B cell (primary cell): ENCODE measurements at regions not wholly inside any gene's neighbourhood (a gene's known extent, or its start where the extent isn't known, plus 50 kb on each side); places are given as distances from the start of the nearest gene placed in this dataset.

ENCODE experiments used
- ATAC-seq: fragments of 200-7000 bp; cut with Tn5 transposase; one replicate; pipeline ENCODE4 v1.10.0; 2021; ENCODE audit warnings: low read depth, mild to moderate bottlenecking, moderate number of reproducible peaks, moderate library complexity
- CTCF ChIA-PET: fragments of 350-600 bp; sonication (Branson Sonifier 250); formaldehyde crosslinking; loops from one replicate; lab custom pipeline; 2021; ENCODE audit warnings: antibody characterized with exemption, inconsistent platforms; lab: Charles Lee
- POLR2A ChIA-PET: fragments of 350-600 bp; sonication (Branson Sonifier 250); formaldehyde crosslinking; loops from one replicate; lab custom pipeline; 2021; ENCODE audit warnings: antibody characterized with exemption; lab: Charles Lee
- DNase-seq: peaks from one replicate; pipeline ENCODE4 v3.0.0; 2013
- H2AFZ ChIP-seq: 2 replicates; pipeline ENCODE4 v1.6.1; 2012; ENCODE audit warnings: mild to moderate bottlenecking, low read depth, low read length; ENCODE audit not compliant: insufficient read depth, poor library complexity, severe bottlenecking
- H3K27ac ChIP-seq, 2 donors: 1 replicate in 1 of 2; 2 replicates in 1 of 2; pipeline ENCODE4 v1.5.1; 2012 to 2013; ENCODE audit warnings: low read length in 2 of 2, mild to moderate bottlenecking in 2 of 2, moderate library complexity in 1 of 2
- H3K27me3 ChIP-seq, 4 experiments: fragments of 200-600 bp in 1 of 4; sonication (generic) in 1 of 4; replicated peaks in 1 of 4; 1 replicate in 2 of 4; 2 replicates in 2 of 4; pipeline versions ENCODE4 v1.6.1 to v1.7.0; 2013 to 2016; ENCODE audit warnings: low read length in 3 of 4, mild to moderate bottlenecking in 2 of 4, mixed read lengths in 1 of 4, moderate library complexity in 1 of 4; ENCODE audit not compliant: insufficient read depth in 4 of 4, control insufficient read depth in 3 of 4; ENCODE audit errors: control extremely low read depth in 1 of 4
- H3K36me3 ChIP-seq, 2 experiments: replicated peaks in 1 of 2; 1 replicate in 1 of 2; 2 replicates in 1 of 2; pipeline versions ENCODE4 v1.6.1 to v1.7.1; 2013; ENCODE audit warnings: low read length in 1 of 2; ENCODE audit not compliant: insufficient read depth in 2 of 2, control insufficient read depth in 1 of 2; ENCODE audit errors: control extremely low read depth in 1 of 2, extremely low read depth in 1 of 2
- H3K4me1 ChIP-seq, 2 donors: fragments of 200-600 bp in 1 of 2; sonication (generic) in 1 of 2; 1 replicate in 1 of 2; 2 replicates in 1 of 2; pipeline versions ENCODE4 v1.5.1 to v1.6.1; 2013 to 2017; ENCODE audit warnings: low read length in 2 of 2; ENCODE audit not compliant: control insufficient read depth in 2 of 2, insufficient read depth in 2 of 2
- H3K4me2 ChIP-seq: replicated peaks from 2 replicates; pipeline ENCODE3; 2012; ENCODE audit warnings: mild to moderate bottlenecking, low read depth, low read length; ENCODE audit not compliant: poor library complexity, severe bottlenecking
- H3K4me3 ChIP-seq, 5 experiments: fragments of 200-600 bp in 1 of 5; sonication (generic) in 1 of 5; 1 replicate in 3 of 5; 2 replicates in 2 of 5; pipeline versions ENCODE4 v1.5.1 to v1.7.0; 2011 to 2016; ENCODE audit warnings: low read length in 4 of 5, mild to moderate bottlenecking in 4 of 5, low read depth in 2 of 5, control low read depth in 1 of 5, moderate library complexity in 1 of 5; ENCODE audit not compliant: insufficient read depth in 1 of 5; ENCODE audit errors: control extremely low read depth in 1 of 5, extremely low read depth in 1 of 5
- H3K79me2 ChIP-seq: fragments of 200-600 bp; sonication (generic); one replicate; pipeline ENCODE4 v1.6.0; 2016; ENCODE audit warnings: low read length; ENCODE audit not compliant: control insufficient read depth, insufficient read depth
- H3K9ac ChIP-seq: fragments of 200-600 bp; sonication (generic); 2 replicates; pipeline ENCODE4 v1.6.1; 2017; ENCODE audit warnings: mild to moderate bottlenecking, low read length, moderate library complexity
- H3K9me3 ChIP-seq, 3 donors: one replicate each; pipeline versions ENCODE4 v1.6.1 to v1.7.1; 2013; ENCODE audit warnings: low read length in 2 of 3; ENCODE audit not compliant: control insufficient read depth in 2 of 3, insufficient read depth in 1 of 3; ENCODE audit errors: control extremely low read depth in 1 of 3
- H4K20me1 ChIP-seq: 2 replicates; pipeline ENCODE4 v1.6.0; 2012; ENCODE audit warnings: mild to moderate bottlenecking, low read length; ENCODE audit not compliant: insufficient read depth, control insufficient read depth, poor library complexity, severe bottlenecking
- H3K27ac Mint-ChIP-seq: one replicate; pipeline ENCODE4 v1.8.0; 2021; ENCODE audit warnings: mixed read lengths
- H3K27me3 Mint-ChIP-seq: one replicate; pipeline ENCODE4 v1.8.0; 2021; ENCODE audit warnings: mixed read lengths
- H3K4me1 Mint-ChIP-seq: one replicate; pipeline ENCODE4 v1.8.0; 2021; ENCODE audit warnings: mixed read lengths
- H3K4me3 Mint-ChIP-seq: one replicate; pipeline ENCODE4 v1.8.0; 2021; ENCODE audit warnings: mixed read lengths
- H3K9me3 Mint-ChIP-seq: one replicate; pipeline ENCODE4 v1.8.0; 2022; ENCODE audit warnings: mixed read lengths; ENCODE audit not compliant: insufficient read depth
- EZH2 ChIP-seq: IDR thresholded peaks from 2 replicates; pipeline ENCODE4 v1.6.1; 2012; ENCODE audit warnings: borderline replicate concordance, low read depth, mild to moderate bottlenecking, moderate library complexity, low read length; ENCODE audit not compliant: insufficient read depth, poor library complexity, severe bottlenecking
- WGBS: methylation state at CpG from one replicate; pipeline ENCODE4 v1.1.5; 2013; ENCODE audit warnings: missing lambda C conversion rate; ENCODE audit not compliant: insufficient coverage; 5-methylcytosine and 5-hydroxymethylcytosine counted together
- intact Hi-C: fragments of 100-400 bp; cut with micrococcal nuclease; formaldehyde crosslinking; loops from one replicate; pipeline ENCODE4 v1.10.0; 2022
- TF ChIP-seq, protein P1 (sequence below): fragments of 200-600 bp; IDR thresholded peaks from one replicate; pipeline ENCODE4 v1.8.0; 2022; ENCODE audit warnings: antibody characterized with exemption, mild to moderate bottlenecking

DNA sequence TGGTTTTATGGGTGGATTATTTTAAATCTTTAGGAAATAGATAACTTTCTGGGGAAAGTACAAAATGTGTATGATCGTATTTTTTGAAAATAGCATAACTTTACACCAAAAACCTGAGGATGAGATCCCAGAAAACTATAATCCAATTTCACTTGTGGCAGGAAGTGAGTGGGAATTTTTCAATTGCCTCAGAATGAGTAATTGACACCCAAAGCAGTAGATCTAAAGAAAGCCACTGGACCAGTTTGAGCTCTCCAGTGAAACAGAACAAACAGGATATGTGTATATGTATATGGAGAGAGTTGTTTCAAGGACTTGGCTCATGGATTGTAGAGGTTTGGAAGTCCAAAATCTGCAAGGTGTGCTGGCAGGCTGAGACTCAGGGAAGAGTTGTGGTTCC is 109.2 kb upstream of the SHB start:
- no peaks in the 10 kb centered on the region for H3K4me1 ChIP-seq
- no peaks in the 10 kb centered on the region for H3K27me3 ChIP-seq
- TF ChIP-seq EZH2: no peak
- TF ChIP-seq, protein P1, sequence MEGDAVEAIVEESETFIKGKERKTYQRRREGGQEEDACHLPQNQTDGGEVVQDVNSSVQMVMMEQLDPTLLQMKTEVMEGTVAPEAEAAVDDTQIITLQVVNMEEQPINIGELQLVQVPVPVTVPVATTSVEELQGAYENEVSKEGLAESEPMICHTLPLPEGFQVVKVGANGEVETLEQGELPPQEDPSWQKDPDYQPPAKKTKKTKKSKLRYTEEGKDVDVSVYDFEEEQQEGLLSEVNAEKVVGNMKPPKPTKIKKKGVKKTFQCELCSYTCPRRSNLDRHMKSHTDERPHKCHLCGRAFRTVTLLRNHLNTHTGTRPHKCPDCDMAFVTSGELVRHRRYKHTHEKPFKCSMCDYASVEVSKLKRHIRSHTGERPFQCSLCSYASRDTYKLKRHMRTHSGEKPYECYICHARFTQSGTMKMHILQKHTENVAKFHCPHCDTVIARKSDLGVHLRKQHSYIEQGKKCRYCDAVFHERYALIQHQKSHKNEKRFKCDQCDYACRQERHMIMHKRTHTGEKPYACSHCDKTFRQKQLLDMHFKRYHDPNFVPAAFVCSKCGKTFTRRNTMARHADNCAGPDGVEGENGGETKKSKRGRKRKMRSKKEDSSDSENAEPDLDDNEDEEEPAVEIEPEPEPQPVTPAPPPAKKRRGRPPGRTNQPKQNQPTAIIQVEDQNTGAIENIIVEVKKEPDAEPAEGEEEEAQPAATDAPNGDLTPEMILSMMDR: no peak
- H3K79me2 ChIP-seq: no peaks in the 10 kb centered on the region
- H3K27ac ChIP-seq: no peak overlapping the region
- ATAC-seq (no peak), DNase-seq (no peak)
- peaks cover 16% of the 10 kb centered on the region for H3K27me3 Mint-ChIP-seq
- ChIA-PET POLR2A (no interaction called here), CTCF (no interaction called here)
- H3K9me3 ChIP-seq: no peaks in the 10 kb centered on the region
- H3K9me3 Mint-ChIP-seq: no peaks in the 10 kb centered on the region
- H2AFZ ChIP-seq: no peak overlapping the region
- no peak overlapping the region for H3K27ac Mint-ChIP-seq
- no peaks in the 10 kb centered on the region for H4K20me1 ChIP-seq
- H3K4me1 Mint-ChIP-seq: no peaks in the 10 kb centered on the region
- H3K4me3 ChIP-seq: no peak overlapping the region
- no CpG with 5 or more reads among the region's 1 CpG for WGBS
- H3K4me3 Mint-ChIP-seq: no peak overlapping the region
- intact Hi-C loops: loop anchor here (10.0 kb wide), 1 partner anchor 47 kb away; no protein-coding TSS in a partner anchor
- no peaks in the 10 kb centered on the region for H3K36me3 ChIP-seq
- no peak overlapping the region for H3K4me2 ChIP-seq
- H3K9ac ChIP-seq: no peak overlapping the region

DNA sequence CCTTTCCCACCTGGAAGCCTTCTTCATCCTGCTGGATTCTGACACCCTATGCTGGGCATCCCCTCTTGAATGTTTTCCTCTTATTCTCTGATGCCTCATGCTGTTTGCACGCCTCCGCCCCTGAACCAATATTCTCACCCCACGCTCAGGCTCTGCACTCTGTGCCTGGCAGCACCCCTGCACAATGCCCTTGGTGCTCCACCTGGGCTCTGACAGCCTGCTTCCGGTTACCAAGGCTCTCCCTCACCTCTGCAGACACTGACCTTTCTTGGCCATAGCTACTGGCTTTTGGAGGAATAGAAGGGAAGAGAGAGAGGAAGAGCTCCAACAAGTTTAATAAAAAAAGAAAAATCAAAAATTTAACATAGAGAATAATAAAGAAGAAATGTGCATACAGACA is 108.7 kb upstream of the SHB start:
- H4K20me1 ChIP-seq: no peaks in the 10 kb centered on the region
- WGBS: 84% methylated on average over 3 of the region's 4 CpGs
- no peaks in the 10 kb centered on the region for H3K9me3 ChIP-seq
- Mint-ChIP-seq H3K27ac (no peak overlapping the region), H3K4me3 (no peak overlapping the region), H3K9me3 (no peaks in the 10 kb centered on the region), H3K27me3 (peaks cover 17% of the 10 kb centered on the region), H3K4me1 (no peaks in the 10 kb centered on the region)
- intact Hi-C loops: loop anchor here (10.0 kb wide), 1 partner anchor 47 kb away; no protein-coding TSS in a partner anchor
- H3K27me3 ChIP-seq: peaks cover 0 to under 1% (median 0%) of the 10 kb centered on the region in 4 experiments
- CTCF ChIA-PET: no interaction called here
- H3K9ac ChIP-seq: no peak overlapping the region
- H3K36me3 ChIP-seq: no peaks in the 10 kb centered on the region
- no peak overlapping the region for H3K27ac ChIP-seq
- H3K4me3 ChIP-seq: no peak overlapping the region
- DNase-seq: no peak
- POLR2A ChIA-PET: no interaction called here
- H3K4me2 ChIP-seq: no peak overlapping the region
- TF ChIP-seq, protein P1: no peak
- no peak for TF ChIP-seq EZH2
- no peak for ATAC-seq
- no peak overlapping the region for H2AFZ ChIP-seq
- no peaks in the 10 kb centered on the region for H3K79me2 ChIP-seq
- no peaks in the 10 kb centered on the region for H3K4me1 ChIP-seq
